SK-N-SH treated with all-trans-retinoic acid at 6 μM for 48 hours (cell line): ENCODE measurements at regions not wholly inside any gene's neighbourhood (a gene's known extent, or its start where the extent isn't known, plus 50 kb on each side); places are given as distances from the start of the nearest gene placed in this dataset.

ENCODE experiments used
- ARNTL ChIP-seq: fragments of 450-650 bp; formaldehyde crosslinking; IDR thresholded peaks from 2 replicates; pipeline ENCODE4 v1.5.0; 2020; ENCODE audit warnings: low read depth, mild to moderate bottlenecking, moderate library complexity, borderline replicate concordance
- BACH2 ChIP-seq: fragments of 250-450 bp; sonication (Bioruptor Pico); IDR thresholded peaks from 2 replicates; pipeline ENCODE4 v1.9.0; 2021; ENCODE audit warnings: mild to moderate bottlenecking, borderline replicate concordance
- ESRRG ChIP-seq: fragments of 250-450 bp; sonication (Bioruptor Pico); IDR thresholded peaks from 2 replicates; pipeline ENCODE4 v1.6.1; 2021; ENCODE audit warnings: mild to moderate bottlenecking
- RARB ChIP-seq: fragments of 250-450 bp; sonication (Bioruptor Pico); IDR thresholded peaks from 2 replicates; pipeline ENCODE4 v1.8.0; 2021; ENCODE audit warnings: mild to moderate bottlenecking, moderate library complexity
- ZC3H10 ChIP-seq: fragments of 250-450 bp; sonication (Bioruptor Pico); IDR thresholded peaks from 2 replicates; pipeline ENCODE4 v1.5.1; 2021; ENCODE audit warnings: mild to moderate bottlenecking, moderate library complexity
- ZFP30 ChIP-seq: fragments of 450-650 bp; formaldehyde crosslinking; IDR thresholded peaks from 2 replicates; pipeline ENCODE4 v1.5.0; 2022; ENCODE audit warnings: mild to moderate bottlenecking, moderate library complexity
- TF ChIP-seq, protein P1 (sequence below): fragments of 250-450 bp; sonication (Bioruptor Pico); IDR thresholded peaks from 2 replicates; pipeline ENCODE4 v1.5.1; 2020; ENCODE audit warnings: low read depth, mild to moderate bottlenecking, moderate library complexity
- TF ChIP-seq, protein P2 (sequence below): fragments of 250-450 bp; sonication (Bioruptor Pico); IDR thresholded peaks from 2 replicates; pipeline ENCODE4 v1.8.0; 2021; ENCODE audit warnings: low read depth, mild to moderate bottlenecking, moderate library complexity, borderline replicate concordance

DNA sequence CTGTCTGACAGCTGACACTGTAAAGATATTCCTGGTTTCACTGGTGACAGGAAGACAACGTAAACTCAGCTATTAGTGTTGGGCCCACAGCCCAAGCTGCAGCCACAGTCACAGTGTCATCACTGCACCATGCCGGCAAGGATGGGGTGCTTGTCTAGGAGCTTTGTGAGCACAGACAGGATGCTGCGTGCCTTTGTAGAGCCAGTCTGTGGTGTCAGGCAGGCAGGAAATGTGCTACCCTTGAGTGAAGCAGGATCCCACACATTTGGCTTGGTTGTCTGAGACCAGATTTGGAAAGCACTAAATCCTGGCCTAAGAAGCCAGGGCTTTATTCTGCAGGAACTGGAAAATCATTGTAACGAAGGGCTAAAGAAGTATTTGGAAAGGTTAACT, 121.6 kb upstream of the ADAMTS16 start:
- TF ChIP-seq ZC3H10 (CRISPR knock-in tag) (no peak), RARB (CRISPR knock-in tag) (no peak), BACH2 (CRISPR knock-in tag) (no peak), ARNTL (no peak), ZFP30 (CRISPR knock-in tag) (no peak), ESRRG (CRISPR knock-in tag) (no peak)
- TF ChIP-seq, protein P1, sequence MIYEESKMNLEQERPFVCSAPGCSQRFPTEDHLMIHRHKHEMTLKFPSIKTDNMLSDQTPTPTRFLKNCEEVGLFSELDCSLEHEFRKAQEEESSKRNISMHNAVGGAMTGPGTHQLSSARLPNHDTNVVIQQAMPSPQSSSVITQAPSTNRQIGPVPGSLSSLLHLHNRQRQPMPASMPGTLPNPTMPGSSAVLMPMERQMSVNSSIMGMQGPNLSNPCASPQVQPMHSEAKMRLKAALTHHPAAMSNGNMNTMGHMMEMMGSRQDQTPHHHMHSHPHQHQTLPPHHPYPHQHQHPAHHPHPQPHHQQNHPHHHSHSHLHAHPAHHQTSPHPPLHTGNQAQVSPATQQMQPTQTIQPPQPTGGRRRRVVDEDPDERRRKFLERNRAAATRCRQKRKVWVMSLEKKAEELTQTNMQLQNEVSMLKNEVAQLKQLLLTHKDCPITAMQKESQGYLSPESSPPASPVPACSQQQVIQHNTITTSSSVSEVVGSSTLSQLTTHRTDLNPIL (CRISPR knock-in tag), result no peak
- TF ChIP-seq, protein P2, sequence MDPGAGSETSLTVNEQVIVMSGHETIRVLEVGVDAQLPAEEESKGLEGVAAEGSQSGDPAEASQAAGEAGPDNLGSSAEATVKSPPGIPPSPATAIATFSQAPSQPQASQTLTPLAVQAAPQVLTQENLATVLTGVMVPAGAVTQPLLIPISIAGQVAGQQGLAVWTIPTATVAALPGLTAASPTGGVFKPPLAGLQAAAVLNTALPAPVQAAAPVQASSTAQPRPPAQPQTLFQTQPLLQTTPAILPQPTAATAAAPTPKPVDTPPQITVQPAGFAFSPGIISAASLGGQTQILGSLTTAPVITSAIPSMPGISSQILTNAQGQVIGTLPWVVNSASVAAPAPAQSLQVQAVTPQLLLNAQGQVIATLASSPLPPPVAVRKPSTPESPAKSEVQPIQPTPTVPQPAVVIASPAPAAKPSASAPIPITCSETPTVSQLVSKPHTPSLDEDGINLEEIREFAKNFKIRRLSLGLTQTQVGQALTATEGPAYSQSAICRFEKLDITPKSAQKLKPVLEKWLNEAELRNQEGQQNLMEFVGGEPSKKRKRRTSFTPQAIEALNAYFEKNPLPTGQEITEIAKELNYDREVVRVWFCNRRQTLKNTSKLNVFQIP (CRISPR knock-in tag), result no peak
